Anterior cingulate cortex (tissue), 58 donors: ENCODE measurements at regions not wholly inside any gene's neighbourhood (a gene's known extent, or its start where the extent isn't known, plus 50 kb on each side); places are given as distances from the start of the nearest gene placed in this dataset.
"Not testable (repeated sequence)": the region's sequence is repeated elsewhere in the genome, so short reads cannot be mapped to it uniquely, and the experiment has no call there.

Experiments used
- DNase-seq, 58 donors: peaks; one replicate each; lab custom pipeline; 2025; lab: John Stamatoyannopoulos, UW

DNA sequence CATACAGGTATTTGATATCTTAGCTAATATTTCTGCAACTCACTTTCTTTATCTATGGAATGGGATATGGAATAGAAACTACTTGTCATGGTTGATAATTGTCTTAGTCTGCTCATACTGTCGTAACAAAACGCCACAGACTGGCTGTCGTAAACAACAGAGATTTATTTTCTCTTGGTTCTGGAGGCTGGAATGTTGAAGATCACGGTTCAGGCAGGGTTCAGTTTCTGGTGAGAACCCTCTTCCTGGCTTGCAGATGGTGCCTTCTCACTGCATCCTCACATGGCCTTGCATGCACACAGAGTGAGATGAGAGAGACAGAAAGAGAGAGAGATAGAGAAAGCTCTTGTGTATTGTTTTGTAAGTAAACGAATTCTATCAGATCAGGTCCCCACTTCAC is 332.7 kb upstream of the MAGI2 start:
- no peak for DNase-seq

GRCh38 chr7:79785556-79785955 is 332.1 kb upstream of the MAGI2 start:
- no peak for DNase-seq

- DNase-seq: no peak
These were observed 329.4 kb upstream of the MAGI2 start for GRCh38 chr7:79782906-79783305.

DNA sequence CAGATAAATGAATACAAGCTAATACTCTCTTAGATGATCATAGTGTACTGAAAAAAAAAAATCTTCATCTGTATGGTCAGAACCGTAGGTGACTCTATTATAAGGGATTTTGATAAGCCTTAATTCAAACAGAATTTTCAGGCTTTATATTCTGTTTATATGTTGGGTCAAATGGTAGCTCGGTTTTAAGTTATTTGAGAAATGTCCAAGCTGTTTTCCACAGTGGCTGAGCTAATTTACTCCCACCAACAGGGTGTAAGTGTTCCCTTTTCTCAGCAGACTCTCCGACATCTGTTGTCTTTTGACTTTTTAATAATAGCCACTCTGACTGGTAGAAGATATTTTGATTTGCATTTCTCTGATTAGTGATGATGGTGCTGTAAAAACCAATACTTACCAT is 328.8 kb upstream of the MAGI2 start:
- no peak for DNase-seq

- DNase-seq: no peak
These were observed 328.2 kb upstream of the MAGI2 start for GRCh38 chr7:79781716-79782115.

GRCh38 chr7:79778786-79779770 is 325.6 kb upstream of the MAGI2 start:
- DNase-seq: peak in 1 of 58 donors; percentile 49

DNA sequence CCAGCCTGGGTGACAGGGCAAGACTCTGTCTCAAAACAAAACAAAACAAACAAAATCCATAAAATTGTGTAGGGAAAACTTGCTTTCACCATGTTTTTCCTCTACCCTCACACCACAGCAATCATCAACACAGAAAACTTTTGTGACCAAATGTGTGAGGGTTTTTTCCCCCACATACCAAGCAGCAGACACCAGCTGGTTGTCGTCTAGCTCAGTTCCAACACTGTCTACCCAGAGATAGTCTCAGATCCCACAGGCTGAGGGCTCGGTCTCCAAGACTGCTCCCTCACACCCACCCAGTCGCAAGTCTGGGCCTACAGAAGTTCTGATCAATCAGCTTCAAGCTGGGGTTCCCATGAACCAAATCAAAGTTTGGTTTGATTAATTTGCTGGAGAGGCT is 322.4 kb upstream of the MAGI2 start:
- DNase-seq: no peak

DNA sequence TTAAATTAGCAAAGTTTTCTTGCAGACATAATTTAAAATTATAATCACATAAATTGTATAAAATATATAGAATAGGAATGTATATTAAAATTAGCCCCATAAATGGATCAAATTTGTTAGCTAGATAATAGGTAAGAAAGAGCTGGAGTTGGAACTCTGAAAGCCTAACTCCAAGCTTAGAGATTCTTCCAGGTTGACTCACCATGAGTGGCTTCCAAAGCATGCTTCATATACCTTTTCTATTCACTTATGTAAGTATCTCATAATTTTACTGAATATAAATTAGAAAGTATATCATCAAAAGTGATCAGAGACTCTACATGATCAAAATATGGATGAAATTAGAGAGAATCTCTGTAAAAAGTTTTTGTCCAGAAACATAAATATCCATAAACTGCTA is 320.7 kb upstream of the MAGI2 start:
- DNase-seq: no peak

- DNase-seq: no peak
These were observed 317.5 kb upstream of the MAGI2 start for GRCh38 chr7:79770970-79771369.

DNA sequence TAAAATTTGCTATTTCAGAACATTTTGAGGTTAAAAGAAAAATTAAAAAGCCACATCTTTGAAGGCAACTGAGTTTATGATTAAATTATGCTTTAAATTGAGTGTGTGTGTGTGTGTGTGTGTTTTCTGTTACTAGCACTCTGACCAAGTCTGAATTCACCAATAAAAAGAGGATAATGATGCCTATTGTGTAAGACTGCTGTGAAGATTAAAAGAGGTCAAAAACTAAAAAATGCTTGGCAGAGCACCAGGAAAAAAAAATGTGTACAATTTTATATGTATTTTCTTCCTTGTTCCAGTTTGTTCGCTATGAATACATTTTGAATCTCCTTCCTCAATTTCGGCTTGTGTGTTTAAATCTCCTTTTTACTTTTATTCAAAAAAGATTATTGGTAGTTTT is 316.6 kb upstream of the MAGI2 start:
- no peak for DNase-seq

GRCh38 chr7:79767876-79768560 is 314.6 kb upstream of the MAGI2 start:
- not testable (repeated sequence) for DNase-seq

DNA sequence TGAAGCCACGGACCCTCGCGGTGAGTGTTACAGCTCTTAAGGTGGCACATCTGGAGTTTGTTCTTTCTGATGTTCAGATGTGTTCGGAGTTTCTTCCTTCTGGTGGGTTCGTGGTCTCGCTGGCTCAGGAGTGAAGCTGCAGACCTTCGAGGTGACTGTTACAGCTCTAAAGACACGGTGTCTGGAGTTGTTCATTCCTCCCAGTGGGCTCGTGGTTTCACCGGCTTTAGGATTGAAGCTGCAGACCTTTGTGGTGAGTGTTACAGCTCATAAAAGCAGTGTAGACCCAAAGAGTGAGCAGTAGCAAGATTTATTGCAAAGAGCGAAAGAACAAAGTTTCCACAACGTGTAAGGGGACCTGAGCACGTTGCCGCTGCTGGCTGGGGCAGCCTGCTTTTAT is 313.7 kb upstream of the MAGI2 start:
- DNase-seq: not testable (repeated sequence)

DNA sequence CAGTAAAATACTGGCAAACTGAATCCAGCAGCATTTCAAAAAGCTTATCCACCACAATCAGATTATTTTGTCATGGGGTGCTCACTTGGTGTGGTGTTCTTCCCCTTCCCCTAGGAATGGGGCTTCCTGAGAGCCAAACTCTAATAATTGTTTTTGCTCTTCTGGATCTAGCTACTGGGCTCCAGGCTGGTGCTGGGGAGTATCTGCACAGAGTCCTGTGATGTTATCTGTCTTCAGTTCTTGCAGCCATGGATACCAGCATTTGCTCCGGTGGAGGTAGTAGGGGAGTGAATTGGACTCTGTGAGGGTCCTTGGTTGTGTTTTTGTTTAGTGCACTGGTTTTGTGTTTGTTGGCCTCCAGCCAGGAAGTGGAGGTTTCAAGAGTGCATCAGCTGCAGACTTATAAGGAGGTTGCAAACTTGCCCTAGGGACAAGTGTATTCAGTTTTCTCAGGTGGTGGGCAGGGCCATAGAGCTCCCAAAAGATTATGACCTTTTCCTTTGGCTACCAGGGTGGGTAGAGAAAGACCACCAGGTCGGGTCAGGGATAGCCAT is 308.5 kb upstream of the MAGI2 start:
- no peak for DNase-seq

- DNase-seq: not testable (repeated sequence)
These were observed 297.5 kb upstream of the MAGI2 start for GRCh38 chr7:79750941-79751340.

DNA sequence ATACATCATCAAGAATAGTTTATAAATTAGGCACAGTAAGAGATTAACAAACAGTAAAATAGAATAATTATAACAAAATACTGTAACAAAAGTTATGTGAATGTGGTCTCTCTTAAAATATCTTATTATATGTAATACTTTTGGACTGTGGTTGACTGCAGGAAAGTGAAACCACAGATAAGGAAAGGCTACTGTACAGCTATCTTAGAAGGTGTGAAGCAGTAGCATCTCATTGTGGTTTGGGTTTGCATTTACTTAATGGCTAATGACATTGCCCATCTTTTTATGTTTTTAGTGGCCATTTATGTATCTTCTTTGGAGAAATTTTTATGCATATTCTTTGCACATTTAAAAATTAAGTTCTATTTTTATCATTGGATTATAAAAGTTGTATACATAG is 296.4 kb upstream of the MAGI2 start:
- DNase-seq: no peak

- no peak for DNase-seq
These were observed 288.2 kb upstream of the MAGI2 start for GRCh38 chr7:79741684-79742083.

DNA sequence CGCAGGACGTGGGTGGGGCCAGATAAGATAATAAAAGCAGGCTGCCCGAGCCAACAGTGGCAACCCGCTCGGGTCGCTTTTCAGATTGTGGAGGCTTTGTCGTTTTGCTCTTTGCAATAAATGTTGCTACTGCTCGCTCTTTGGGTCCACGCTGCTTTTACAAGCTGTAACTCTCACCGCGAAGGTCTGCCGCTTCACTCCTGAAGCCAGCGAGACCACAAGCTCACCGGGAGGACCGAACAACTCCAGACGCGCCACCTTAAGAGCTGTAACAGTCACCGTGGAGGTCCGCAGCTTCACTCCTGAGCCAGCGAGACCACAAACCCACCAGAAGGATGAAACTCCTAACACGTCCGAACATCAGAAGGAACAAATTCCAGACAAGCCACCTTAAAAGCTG is 286.6 kb upstream of the MAGI2 start:
- DNase-seq: no peak

DNA sequence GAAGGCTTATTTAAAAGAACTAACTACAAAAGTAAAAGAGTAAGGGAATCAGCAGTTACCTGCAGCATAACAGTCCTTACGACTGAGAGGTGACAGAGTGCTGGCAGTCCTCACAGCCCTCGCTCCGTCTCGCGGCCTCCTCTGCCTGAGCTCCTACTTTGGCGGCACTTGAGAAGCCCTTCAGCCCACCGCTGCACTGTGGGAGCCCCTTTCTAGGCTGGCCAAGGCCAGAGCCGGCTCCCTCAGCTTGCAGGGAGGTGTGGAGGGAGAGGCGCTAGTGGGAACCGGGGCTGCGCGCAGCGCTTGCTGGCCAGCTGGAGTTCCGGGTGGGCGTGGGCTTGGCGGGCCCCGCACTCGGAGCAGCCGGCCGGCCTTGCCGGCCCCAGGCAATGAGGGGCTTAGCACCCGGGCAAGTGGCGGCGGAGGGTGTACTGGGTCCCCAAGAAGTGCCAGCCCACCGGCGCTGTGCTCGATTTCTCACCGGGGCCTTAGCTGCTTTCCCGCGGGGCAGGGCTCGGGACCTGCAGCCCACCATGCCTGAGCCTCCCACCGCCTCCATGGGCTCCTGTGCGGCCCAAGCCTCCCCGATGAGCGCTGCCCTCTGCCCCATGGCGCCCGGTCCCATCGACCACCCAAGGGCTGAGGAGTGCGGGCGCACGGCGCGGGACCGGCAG is 285.7 kb upstream of the MAGI2 start:
- not testable (repeated sequence) for DNase-seq

GRCh38 chr7:79736418-79736817 is 283.0 kb upstream of the MAGI2 start:
- DNase-seq: no peak

- no peak for DNase-seq
These were observed 281.5 kb upstream of the MAGI2 start for GRCh38 chr7:79735012-79735411.

DNA sequence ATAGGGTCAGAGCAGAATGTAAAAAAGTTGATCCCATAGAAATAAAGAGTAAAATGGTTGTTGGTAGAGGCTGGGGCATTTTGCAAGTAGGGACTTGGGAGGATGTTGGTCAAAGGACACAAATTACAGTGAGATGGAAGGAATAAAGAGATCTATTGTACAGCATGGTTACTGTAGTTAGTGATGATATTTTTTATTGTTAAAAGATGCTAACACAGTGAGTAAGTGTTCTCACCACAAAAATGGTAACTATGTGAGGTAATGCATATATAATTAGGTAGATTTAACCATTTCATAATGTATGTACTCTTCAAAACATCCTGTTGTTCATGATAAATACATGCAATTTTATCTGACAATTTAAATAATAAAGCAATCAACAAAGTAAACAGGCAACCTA is 280.7 kb upstream of the MAGI2 start:
- no peak for DNase-seq
